ENCODE measurements at regions not wholly inside any gene's neighbourhood (a gene's known extent, or its start where the extent isn't known, plus 50 kb on each side); places are given as distances from the start of the nearest gene placed in this dataset.
A peak's percentile ranks its signal among the peaks of the same experiment; 100 is the strongest.

DNA sequence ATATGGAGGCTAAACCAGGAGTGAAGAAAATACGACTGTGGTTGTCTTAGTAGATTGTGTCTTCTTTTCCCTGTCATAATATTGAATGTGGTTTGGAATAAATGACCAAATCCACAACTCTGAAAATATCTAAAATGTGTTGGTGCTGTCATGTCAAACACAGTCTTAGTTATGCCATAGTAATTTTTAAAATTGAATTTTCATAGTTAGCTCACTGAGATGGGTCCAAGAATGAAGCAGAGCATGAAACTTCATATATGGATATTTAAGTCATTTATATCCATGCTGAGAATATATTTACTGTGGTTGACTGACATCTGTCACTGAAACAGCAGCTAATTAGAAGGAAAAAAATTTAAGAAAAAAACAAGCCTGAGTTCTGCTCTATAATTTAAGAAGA lies 260.4 kb upstream of the ATP10B start:
- DNase-seq, result no peak
- Histone ChIP-seq H3K36me3 (replicated peaks in 1 of 2) (no peaks in the 10 kb centered on the region), H3K4me1 (replicated peaks in 1 of 2) (no peaks in the 10 kb centered on the region), H3K4me3 (no peak overlapping the region), H3K27ac (no peak overlapping the region), H3K9me3 (replicated peaks in 1 of 3) (no peaks in the 10 kb centered on the region), H3K27me3 (no peaks in the 10 kb centered on the region)
- intact Hi-C loops (cut with DNase I), result no loop called here
- TF ChIP-seq, protein P1, sequence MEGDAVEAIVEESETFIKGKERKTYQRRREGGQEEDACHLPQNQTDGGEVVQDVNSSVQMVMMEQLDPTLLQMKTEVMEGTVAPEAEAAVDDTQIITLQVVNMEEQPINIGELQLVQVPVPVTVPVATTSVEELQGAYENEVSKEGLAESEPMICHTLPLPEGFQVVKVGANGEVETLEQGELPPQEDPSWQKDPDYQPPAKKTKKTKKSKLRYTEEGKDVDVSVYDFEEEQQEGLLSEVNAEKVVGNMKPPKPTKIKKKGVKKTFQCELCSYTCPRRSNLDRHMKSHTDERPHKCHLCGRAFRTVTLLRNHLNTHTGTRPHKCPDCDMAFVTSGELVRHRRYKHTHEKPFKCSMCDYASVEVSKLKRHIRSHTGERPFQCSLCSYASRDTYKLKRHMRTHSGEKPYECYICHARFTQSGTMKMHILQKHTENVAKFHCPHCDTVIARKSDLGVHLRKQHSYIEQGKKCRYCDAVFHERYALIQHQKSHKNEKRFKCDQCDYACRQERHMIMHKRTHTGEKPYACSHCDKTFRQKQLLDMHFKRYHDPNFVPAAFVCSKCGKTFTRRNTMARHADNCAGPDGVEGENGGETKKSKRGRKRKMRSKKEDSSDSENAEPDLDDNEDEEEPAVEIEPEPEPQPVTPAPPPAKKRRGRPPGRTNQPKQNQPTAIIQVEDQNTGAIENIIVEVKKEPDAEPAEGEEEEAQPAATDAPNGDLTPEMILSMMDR (IDR thresholded peaks at IDR 0.05), result no peak
- TF ChIP-seq POLR2A (IDR thresholded peaks at IDR 0.05), result no peak
- 62 to 71% (median 67%) methylated on average over 1 of the region's 1 CpG for WGBS, 4 donors

DNA sequence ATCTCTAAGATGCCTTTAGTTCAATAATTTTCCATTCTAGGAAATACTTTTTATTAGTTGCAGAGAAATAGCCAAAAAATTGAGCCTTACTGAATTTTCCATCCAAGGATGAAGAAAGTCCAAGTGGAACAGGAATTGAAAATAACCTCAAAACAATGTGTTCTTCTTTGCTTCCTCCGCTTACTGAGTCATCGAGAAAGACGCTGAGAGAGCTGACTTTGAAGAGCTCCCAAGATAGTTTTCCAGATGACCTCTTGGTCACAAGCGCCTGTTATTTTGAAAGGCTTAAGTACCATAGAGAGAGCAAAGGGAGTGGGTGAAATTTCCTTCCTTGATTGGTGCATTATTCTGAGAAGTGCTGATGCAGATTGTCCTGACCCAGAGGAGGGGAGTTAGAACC lies 253.5 kb upstream of the ATP10B start:
- intact Hi-C loops (cut with DNase I), result no loop called here
- TF ChIP-seq, protein P1 (IDR thresholded peaks at IDR 0.05), result no peak
- no peak for TF ChIP-seq POLR2A (IDR thresholded peaks at IDR 0.05)
- H3K9me3 ChIP-seq (replicated peaks in 1 of 3), result no peaks in the 10 kb centered on the region

GRCh38 chr5:161098516-161098915 lies 246.5 kb upstream of the ATP10B start:
- H3K27me3 ChIP-seq, result no peaks in the 10 kb centered on the region
- H3K9me3 ChIP-seq (replicated peaks in 1 of 3), result no peaks in the 10 kb centered on the region
- intact Hi-C loops (cut with DNase I), result no loop called here
- WGBS, 4 donors, result 79 to 83% (median 81%) methylated on average over 4 of the region's 4 CpGs
- no peak for TF ChIP-seq POLR2A (IDR thresholded peaks at IDR 0.05)
- TF ChIP-seq, protein P1 (IDR thresholded peaks at IDR 0.05), result no peak
- H3K27ac ChIP-seq, result no peak overlapping the region
- no peaks in the 10 kb centered on the region for H3K4me1 ChIP-seq (replicated peaks in 1 of 2)
- H3K4me3 ChIP-seq, result no peak overlapping the region
- no peaks in the 10 kb centered on the region for H3K36me3 ChIP-seq (replicated peaks in 1 of 2)
- DNase-seq, result no peak

More for the DNA sequence above, 253.5 kb upstream of the ATP10B start:
- Histone ChIP-seq H3K27ac (peak overlapping the region in 2 of 5 donors; percentile 54 to 74), H3K27me3 (no peaks in the 10 kb centered on the region), H3K4me1 (replicated peaks in 1 of 2) (peaks cover 0 to 4% of the 10 kb centered on the region in 2 donors), H3K36me3 (replicated peaks in 1 of 2) (no peaks in the 10 kb centered on the region), H3K4me3 (no peak overlapping the region)
- 23 to 42% (median 30%) methylated on average over 4 of the region's 4 CpGs for WGBS, 4 donors
- DNase-seq, result peak in 3 of 7 donors; percentile 15 to 23 (median 19)

DNA sequence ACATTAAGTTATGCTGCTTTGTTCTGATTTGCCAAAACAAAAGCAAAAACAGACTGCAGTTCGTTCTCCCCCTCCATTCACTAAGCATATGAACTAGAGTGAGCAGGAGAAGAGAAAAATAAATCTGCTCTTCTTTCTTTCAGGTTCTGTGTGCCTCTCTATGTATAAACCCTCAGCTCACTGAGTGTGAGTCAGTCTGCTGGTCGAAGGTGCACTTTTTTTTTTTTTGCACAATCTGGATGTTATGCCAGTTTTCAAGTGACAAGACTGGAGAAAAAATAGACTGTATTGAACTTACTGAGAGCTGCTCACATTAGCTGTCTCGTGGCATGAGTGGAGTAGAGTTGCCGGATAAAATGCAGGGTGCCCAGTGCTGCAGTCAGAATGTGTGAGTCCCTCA lies 244.6 kb upstream of the ATP10B start:
- WGBS, 4 donors, result 37 to 60% (median 58%) methylated on average over 4 of the region's 4 CpGs
- intact Hi-C loops (cut with DNase I), result no loop called here

GRCh38 chr5:161095953-161096352 lies 243.9 kb upstream of the ATP10B start:
- no peaks in the 10 kb centered on the region for H3K27me3 ChIP-seq
- TF ChIP-seq, protein P1 (IDR thresholded peaks at IDR 0.05), result no peak
- no peak for TF ChIP-seq POLR2A (IDR thresholded peaks at IDR 0.05)
- WGBS, 4 donors, result 14 to 57% (median 37%) methylated on average over 2 of the region's 2 CpGs
- H3K4me3 ChIP-seq, result no peak overlapping the region
- no peak overlapping the region for H3K27ac ChIP-seq
- H3K4me1 ChIP-seq (replicated peaks in 1 of 2), result no peaks in the 10 kb centered on the region
- no peak for DNase-seq
- no peaks in the 10 kb centered on the region for H3K9me3 ChIP-seq (replicated peaks in 1 of 3)
- intact Hi-C loops (cut with DNase I), result no loop called here
- H3K36me3 ChIP-seq (replicated peaks in 1 of 2), result no peaks in the 10 kb centered on the region

More for the DNA sequence above, 244.6 kb upstream of the ATP10B start:
- Histone ChIP-seq H3K4me3 (no peak overlapping the region), H3K27ac (no peak overlapping the region), H3K27me3 (no peaks in the 10 kb centered on the region), H3K4me1 (replicated peaks in 1 of 2) (no peaks in the 10 kb centered on the region), H3K9me3 (replicated peaks in 1 of 3) (no peaks in the 10 kb centered on the region), H3K36me3 (replicated peaks in 1 of 2) (no peaks in the 10 kb centered on the region)
- no peak for DNase-seq
- TF ChIP-seq POLR2A (IDR thresholded peaks at IDR 0.05), result no peak

Data from adrenal gland (tissue), 9 donors.